ENCODE measurements at regions not wholly inside any gene's neighbourhood (a gene's known extent, or its start where the extent isn't known, plus 50 kb on each side); places are given as distances from the start of the nearest gene placed in this dataset.

DNA sequence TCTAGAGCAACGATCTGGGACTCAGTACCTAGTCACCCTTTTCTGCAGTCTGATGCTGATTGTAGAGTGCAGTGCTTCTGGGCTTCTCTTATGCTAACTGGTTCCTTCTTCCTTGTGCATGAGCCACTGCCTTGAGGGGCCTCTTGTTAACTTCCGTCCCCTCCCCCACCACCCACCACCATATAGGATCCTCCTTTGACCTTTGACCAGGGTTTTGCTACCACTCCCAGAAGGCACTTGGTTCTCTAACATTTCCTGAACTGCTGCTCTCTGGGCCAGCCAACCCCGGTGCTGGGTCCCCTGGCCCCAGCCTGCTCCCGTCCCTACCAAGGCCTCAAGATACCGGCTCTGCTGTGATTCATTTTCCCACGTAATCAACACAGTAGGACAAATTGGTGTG is 104.6 kb upstream of the KLF3 start:
- TF ChIP-seq, protein P1, sequence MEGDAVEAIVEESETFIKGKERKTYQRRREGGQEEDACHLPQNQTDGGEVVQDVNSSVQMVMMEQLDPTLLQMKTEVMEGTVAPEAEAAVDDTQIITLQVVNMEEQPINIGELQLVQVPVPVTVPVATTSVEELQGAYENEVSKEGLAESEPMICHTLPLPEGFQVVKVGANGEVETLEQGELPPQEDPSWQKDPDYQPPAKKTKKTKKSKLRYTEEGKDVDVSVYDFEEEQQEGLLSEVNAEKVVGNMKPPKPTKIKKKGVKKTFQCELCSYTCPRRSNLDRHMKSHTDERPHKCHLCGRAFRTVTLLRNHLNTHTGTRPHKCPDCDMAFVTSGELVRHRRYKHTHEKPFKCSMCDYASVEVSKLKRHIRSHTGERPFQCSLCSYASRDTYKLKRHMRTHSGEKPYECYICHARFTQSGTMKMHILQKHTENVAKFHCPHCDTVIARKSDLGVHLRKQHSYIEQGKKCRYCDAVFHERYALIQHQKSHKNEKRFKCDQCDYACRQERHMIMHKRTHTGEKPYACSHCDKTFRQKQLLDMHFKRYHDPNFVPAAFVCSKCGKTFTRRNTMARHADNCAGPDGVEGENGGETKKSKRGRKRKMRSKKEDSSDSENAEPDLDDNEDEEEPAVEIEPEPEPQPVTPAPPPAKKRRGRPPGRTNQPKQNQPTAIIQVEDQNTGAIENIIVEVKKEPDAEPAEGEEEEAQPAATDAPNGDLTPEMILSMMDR (IDR thresholded peaks at IDR 0.05), result no peak
- TF ChIP-seq EP300 (IDR thresholded peaks at IDR 0.05), result no peak
- no peak for TF ChIP-seq POLR2AphosphoS5 (IDR thresholded peaks at IDR 0.05)
- TF ChIP-seq POLR2A (IDR thresholded peaks at IDR 0.05), result no peak
- peaks cover 0 to 24% (median 17%) of the 10 kb centered on the region in 3 donors for H3K4me1 ChIP-seq
- ATAC-seq, result no peak
- no peaks in the 10 kb centered on the region for H3K9me3 ChIP-seq
- 95 to 97% methylated on average over 2 to 3 of the region's 6 CpGs for WGBS, 2 donors (ENCODE audit: low coverage in 1 of 2)
- H3K27me3 ChIP-seq, result no peaks in the 10 kb centered on the region
- no peaks in the 10 kb centered on the region for H3K36me3 ChIP-seq
- H3K4me3 ChIP-seq, result no peak overlapping the region
- no peak overlapping the region for H3K27ac ChIP-seq

GRCh38 chr4:38560340-38560739 is 103.7 kb upstream of the KLF3 start:
- no peaks in the 10 kb centered on the region for H3K9me3 ChIP-seq
- no peak overlapping the region for H3K27ac ChIP-seq

GRCh38 chr4:38560768-38561558 is 103.0 kb upstream of the KLF3 start:
- no peaks in the 10 kb centered on the region for H3K9me3 ChIP-seq
- H3K36me3 ChIP-seq, result no peaks in the 10 kb centered on the region
- peaks cover 11 to 39% (median 27%) of the 10 kb centered on the region in 3 donors for H3K4me1 ChIP-seq
- H3K4me3 ChIP-seq, result no peak overlapping the region
- TF ChIP-seq, protein P1 (IDR thresholded peaks at IDR 0.05), result no peak
- TF ChIP-seq EP300 (IDR thresholded peaks at IDR 0.05) (no peak), POLR2A (IDR thresholded peaks at IDR 0.05) (no peak), POLR2AphosphoS5 (IDR thresholded peaks at IDR 0.05) (no peak)
- ATAC-seq, result no peak
- H3K27ac ChIP-seq, result no peak overlapping the region
- no peaks in the 10 kb centered on the region for H3K27me3 ChIP-seq
- WGBS, 2 donors (ENCODE audit: low coverage in 1 of 2), result 77 to 82% methylated on average over 7 of the region's 7 CpGs

More at GRCh38 chr4:38560340-38560739, 103.7 kb upstream of the KLF3 start:
- no peak for ATAC-seq
- H3K36me3 ChIP-seq, result no peaks in the 10 kb centered on the region
- TF ChIP-seq EP300 (IDR thresholded peaks at IDR 0.05), result no peak
- TF ChIP-seq, protein P1 (IDR thresholded peaks at IDR 0.05), result no peak
- TF ChIP-seq POLR2A (IDR thresholded peaks at IDR 0.05), result no peak
- no peak for TF ChIP-seq POLR2AphosphoS5 (IDR thresholded peaks at IDR 0.05)
- no peaks in the 10 kb centered on the region for H3K27me3 ChIP-seq
- no peak overlapping the region for H3K4me3 ChIP-seq
- WGBS, 2 donors (ENCODE audit: low coverage in 1 of 2), result 86 to 89% methylated on average over 6 of the region's 6 CpGs
- peaks cover 6 to 33% (median 21%) of the 10 kb centered on the region in 3 donors for H3K4me1 ChIP-seq

GRCh38 chr4:38562751-38563198 is 101.2 kb upstream of the KLF3 start:
- H3K9me3 ChIP-seq, result no peaks in the 10 kb centered on the region
- H3K36me3 ChIP-seq, result no peaks in the 10 kb centered on the region
- peaks cover 11 to 47% (median 28%) of the 10 kb centered on the region in 3 donors for H3K4me1 ChIP-seq
- H3K27ac ChIP-seq, result peak overlapping the region in 3 of 4 donors; percentile 15 to 32 (median 24)
- TF ChIP-seq POLR2A (IDR thresholded peaks at IDR 0.05), result no peak
- ATAC-seq, result peak; percentile 76
- no peak overlapping the region for H3K4me3 ChIP-seq
- WGBS, 2 donors (ENCODE audit: low coverage in 1 of 2), result 0 to 36% methylated on average over 2 to 3 of the region's 4 CpGs
- no peaks in the 10 kb centered on the region for H3K27me3 ChIP-seq

DNA sequence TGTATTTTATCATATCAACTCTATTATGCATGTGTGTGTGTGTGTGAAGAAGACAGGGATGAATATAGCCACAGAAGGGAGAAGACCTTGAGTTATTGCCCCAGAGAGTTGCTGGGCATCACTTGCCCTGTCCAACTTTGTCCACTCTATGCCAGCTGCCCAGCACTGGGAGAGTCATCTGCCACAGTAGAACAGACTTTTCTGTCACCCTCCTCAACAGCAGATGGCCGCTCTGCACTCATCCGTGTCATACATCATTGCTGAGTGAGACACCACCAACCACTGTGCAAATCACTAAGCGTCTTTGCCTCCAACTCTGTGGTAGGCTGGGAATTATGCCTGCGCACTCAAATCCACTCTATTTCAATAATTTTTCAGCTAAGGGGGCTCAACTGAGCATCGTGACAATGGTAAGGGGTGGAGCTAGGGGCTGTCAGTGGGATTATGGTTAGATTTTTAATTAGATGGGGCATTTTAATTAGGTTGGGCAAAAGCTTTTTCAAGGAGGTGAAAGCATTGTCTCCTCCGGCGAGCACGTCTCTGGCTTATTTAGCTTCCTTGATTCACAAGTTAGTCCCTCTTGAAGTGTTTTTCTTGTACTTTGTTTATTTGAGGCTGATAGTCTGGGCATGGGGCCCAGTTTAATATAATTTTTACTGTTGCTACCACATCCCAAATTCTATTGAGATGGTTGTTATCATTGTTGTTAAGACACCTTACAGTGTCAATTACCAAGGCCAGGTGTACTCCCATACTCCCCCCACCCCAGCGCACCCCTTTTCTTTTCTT is 100.1 kb upstream of the KLF3 start:
- peak; percentile 14 for TF ChIP-seq POLR2AphosphoS5 (IDR thresholded peaks at IDR 0.05)
- no peak for TF ChIP-seq EP300 (IDR thresholded peaks at IDR 0.05)
- WGBS, 2 donors (ENCODE audit: low coverage in 1 of 2), result 33 to 50% methylated on average over 7 to 9 of the region's 9 CpGs
- ATAC-seq, result no peak
- Histone ChIP-seq H3K27ac (peak overlapping the region in 3 of 4 donors; percentile 42 to 55 (median 55)), H3K9me3 (no peaks in the 10 kb centered on the region), H3K4me3 (no peak overlapping the region), H3K27me3 (no peaks in the 10 kb centered on the region), H3K4me1 (peaks cover 11 to 47% (median 28%) of the 10 kb centered on the region in 3 donors), H3K36me3 (no peaks in the 10 kb centered on the region)

All from gastroesophageal sphincter (tissue), 4 donors.